ENCODE measurements at regions not wholly inside any gene's neighbourhood (a gene's known extent, or its start where the extent isn't known, plus 50 kb on each side); places are given as distances from the start of the nearest gene placed in this dataset.

- no peak for DNase-seq
These were observed 623.0 kb downstream of the NPHP4 start for GRCh38 chr1:5369223-5369622.

- no peak for DNase-seq
These were observed 624.0 kb downstream of the NPHP4 start for GRCh38 chr1:5368201-5368600.

- no peak for DNase-seq
These were observed 624.9 kb downstream of the NPHP4 start for GRCh38 chr1:5367306-5367705.

- no peak for DNase-seq
These were observed 626.5 kb downstream of the NPHP4 start for GRCh38 chr1:5365751-5366150.

GRCh38 chr1:5364591-5364990, 627.6 kb downstream of the NPHP4 start:
- DNase-seq: no peak

GRCh38 chr1:5354681-5355080, 637.5 kb downstream of the NPHP4 start:
- DNase-seq: no peak

GRCh38 chr1:5351366-5351765, 640.9 kb downstream of the NPHP4 start:
- DNase-seq: no peak

GRCh38 chr1:5349526-5349925, 642.7 kb downstream of the NPHP4 start:
- no peak for DNase-seq

- no peak for DNase-seq
These were observed 643.3 kb downstream of the NPHP4 start for GRCh38 chr1:5348732-5349465.

GRCh38 chr1:5347726-5348125, 644.5 kb downstream of the NPHP4 start:
- no peak for DNase-seq

GRCh38 chr1:5345556-5345955, 646.7 kb downstream of the NPHP4 start:
- DNase-seq: no peak

GRCh38 chr1:5343256-5344020, 648.8 kb downstream of the NPHP4 start:
- DNase-seq: no peak

- DNase-seq: no peak
These were observed 649.4 kb downstream of the NPHP4 start for GRCh38 chr1:5342830-5343229.

GRCh38 chr1:5342172-5342571, 650.1 kb downstream of the NPHP4 start:
- DNase-seq: no peak

GRCh38 chr1:5341471-5341870, 650.8 kb downstream of the NPHP4 start:
- DNase-seq: no peak

GRCh38 chr1:5340560-5341130, 651.6 kb downstream of the NPHP4 start:
- no peak for DNase-seq

- DNase-seq: no peak
These were observed 653.8 kb downstream of the NPHP4 start for GRCh38 chr1:5338466-5338865.

- no peak for DNase-seq
These were observed 658.9 kb downstream of the NPHP4 start for GRCh38 chr1:5333291-5333690.

- DNase-seq: no peak
These were observed 661.1 kb downstream of the NPHP4 start for GRCh38 chr1:5331101-5331500.

- no peak for DNase-seq
These were observed 663.0 kb downstream of the NPHP4 start for GRCh38 chr1:5329068-5329739.

- no peak for DNase-seq
These were observed 667.3 kb downstream of the NPHP4 start for GRCh38 chr1:5324883-5325282.

- DNase-seq: no peak
These were observed 663.9 kb downstream of the AJAP1 start for GRCh38 chr1:5318143-5318816.

GRCh38 chr1:5317391-5317790, 663.0 kb downstream of the AJAP1 start:
- DNase-seq: no peak

All from SHP77 (cell line).